ENCODE measurements at regions not wholly inside any gene's neighbourhood (a gene's known extent, or its start where the extent isn't known, plus 50 kb on each side); places are given as distances from the start of the nearest gene placed in this dataset.

GRCh38 chr1:244196571-244197285 lies 145.6 kb downstream of the ZBTB18 start:
- no peaks in the 10 kb centered on the region for H3K9me3 ChIP-seq (ENCODE audit: insufficient read depth, low read length)
- H3K4me1 ChIP-seq (ENCODE audit: insufficient read depth, insufficient read length), result no peaks in the 10 kb centered on the region
- no peaks in the 10 kb centered on the region for H3K36me3 ChIP-seq (ENCODE audit: insufficient read depth, insufficient read length, low read length)
- TF ChIP-seq ZNF274 (IDR thresholded peaks at IDR 0.05; ENCODE audit: low read depth, low read length) (no peak), YY1 (IDR thresholded peaks at IDR 0.05; ENCODE audit: insufficient read depth, insufficient read length) (no peak), SUZ12 (IDR thresholded peaks at IDR 0.05; ENCODE audit: extremely low read depth, insufficient read depth, insufficient read length) (no peak)
- no peaks in the 10 kb centered on the region for H3K27me3 ChIP-seq (ENCODE audit: insufficient read depth, insufficient read length)
- H3K9ac ChIP-seq (ENCODE audit: insufficient read length, low read depth), result no peak overlapping the region
- no peak for DNase-seq (ENCODE audit: low read depth, low spot score)
- H3K4me3 ChIP-seq (ENCODE audit: insufficient read length, low read depth), result no peak overlapping the region

- no peak for DNase-seq (ENCODE audit: low read depth, low spot score)
- H3K36me3 ChIP-seq (ENCODE audit: insufficient read depth, insufficient read length, low read length), result no peaks in the 10 kb centered on the region
- no peak overlapping the region for H3K9ac ChIP-seq (ENCODE audit: insufficient read length, low read depth)
- H3K9me3 ChIP-seq (ENCODE audit: insufficient read depth, low read length), result no peaks in the 10 kb centered on the region
- no peak for TF ChIP-seq YY1 (IDR thresholded peaks at IDR 0.05; ENCODE audit: insufficient read depth, insufficient read length)
- TF ChIP-seq SUZ12 (IDR thresholded peaks at IDR 0.05; ENCODE audit: extremely low read depth, insufficient read depth, insufficient read length), result no peak
- TF ChIP-seq ZNF274 (IDR thresholded peaks at IDR 0.05; ENCODE audit: low read depth, low read length), result no peak
- no peak overlapping the region for H3K4me3 ChIP-seq (ENCODE audit: insufficient read length, low read depth)
- H3K4me1 ChIP-seq (ENCODE audit: insufficient read depth, insufficient read length), result no peaks in the 10 kb centered on the region
- H3K27me3 ChIP-seq (ENCODE audit: insufficient read depth, insufficient read length), result no peaks in the 10 kb centered on the region
These were observed 146.8 kb downstream of the ZBTB18 start for GRCh38 chr1:244197851-244198375.

DNA sequence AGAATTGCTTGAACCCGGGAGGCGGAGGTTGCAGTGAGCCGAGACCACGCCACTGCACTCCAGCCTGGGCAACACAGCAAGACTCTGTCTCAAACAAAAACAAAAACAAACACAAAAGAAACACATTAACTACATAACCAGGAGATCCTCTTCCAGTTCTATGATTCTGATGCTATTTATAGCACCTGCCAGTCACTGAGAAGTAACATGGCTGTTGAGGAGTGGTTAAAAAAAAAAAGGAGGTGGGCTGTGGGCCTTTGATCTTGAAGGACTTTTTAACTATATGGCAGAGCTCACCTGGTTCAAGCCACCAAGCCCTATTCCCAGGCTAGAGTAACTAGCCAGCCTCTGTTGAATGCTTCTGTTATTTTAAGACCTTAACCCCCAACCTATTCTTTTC lies 148.8 kb downstream of the ZBTB18 start:
- no peak overlapping the region for H3K4me3 ChIP-seq (ENCODE audit: insufficient read length, low read depth)
- no peaks in the 10 kb centered on the region for H3K9me3 ChIP-seq (ENCODE audit: insufficient read depth, low read length)
- H3K36me3 ChIP-seq (ENCODE audit: insufficient read depth, insufficient read length, low read length), result no peaks in the 10 kb centered on the region
- TF ChIP-seq ZNF274 (IDR thresholded peaks at IDR 0.05; ENCODE audit: low read depth, low read length) (no peak), YY1 (IDR thresholded peaks at IDR 0.05; ENCODE audit: insufficient read depth, insufficient read length) (no peak), SUZ12 (IDR thresholded peaks at IDR 0.05; ENCODE audit: extremely low read depth, insufficient read depth, insufficient read length) (no peak)
- H3K4me1 ChIP-seq (ENCODE audit: insufficient read depth, insufficient read length), result no peaks in the 10 kb centered on the region
- no peak overlapping the region for H3K9ac ChIP-seq (ENCODE audit: insufficient read length, low read depth)
- no peaks in the 10 kb centered on the region for H3K27me3 ChIP-seq (ENCODE audit: insufficient read depth, insufficient read length)
- DNase-seq (ENCODE audit: low read depth, low spot score), result no peak

- Histone ChIP-seq H3K27me3 (ENCODE audit: insufficient read depth, insufficient read length) (no peaks in the 10 kb centered on the region), H3K9me3 (ENCODE audit: insufficient read depth, low read length) (no peaks in the 10 kb centered on the region), H3K4me1 (ENCODE audit: insufficient read depth, insufficient read length) (no peaks in the 10 kb centered on the region), H3K4me3 (ENCODE audit: insufficient read length, low read depth) (no peak overlapping the region), H3K36me3 (ENCODE audit: insufficient read depth, insufficient read length, low read length) (no peaks in the 10 kb centered on the region), H3K9ac (ENCODE audit: insufficient read length, low read depth) (no peak overlapping the region)
- TF ChIP-seq YY1 (IDR thresholded peaks at IDR 0.05; ENCODE audit: insufficient read depth, insufficient read length) (no peak), ZNF274 (IDR thresholded peaks at IDR 0.05; ENCODE audit: low read depth, low read length) (no peak), SUZ12 (IDR thresholded peaks at IDR 0.05; ENCODE audit: extremely low read depth, insufficient read depth, insufficient read length) (no peak)
- DNase-seq (ENCODE audit: low read depth, low spot score), result no peak
These were observed 149.5 kb downstream of the ZBTB18 start for GRCh38 chr1:244200596-244200995.

DNA sequence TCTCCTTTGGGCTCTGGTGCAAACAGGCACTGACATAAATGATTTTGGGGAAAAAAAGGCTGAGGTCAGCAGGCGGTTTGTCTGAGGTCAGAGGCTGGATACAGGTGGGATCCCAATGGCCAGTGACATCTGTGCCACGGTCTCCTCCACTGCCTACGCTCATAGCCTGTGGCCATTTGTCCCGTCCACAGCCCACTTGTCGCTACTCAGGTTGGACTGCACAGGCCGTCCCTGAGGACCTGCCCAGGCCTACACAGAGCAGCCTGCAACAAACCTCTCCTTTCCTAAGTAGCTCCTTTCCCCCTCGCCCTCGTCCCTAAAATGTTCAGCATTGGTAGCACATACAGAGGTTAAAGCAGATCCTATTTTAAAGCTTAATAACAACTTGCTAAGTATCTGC lies 150.7 kb downstream of the ZBTB18 start:
- H3K4me3 ChIP-seq (ENCODE audit: insufficient read length, low read depth), result no peak overlapping the region
- no peak overlapping the region for H3K9ac ChIP-seq (ENCODE audit: insufficient read length, low read depth)
- H3K36me3 ChIP-seq (ENCODE audit: insufficient read depth, insufficient read length, low read length), result no peaks in the 10 kb centered on the region
- H3K27me3 ChIP-seq (ENCODE audit: insufficient read depth, insufficient read length), result no peaks in the 10 kb centered on the region
- DNase-seq (ENCODE audit: low read depth, low spot score), result no peak
- H3K9me3 ChIP-seq (ENCODE audit: insufficient read depth, low read length), result no peaks in the 10 kb centered on the region
- H3K4me1 ChIP-seq (ENCODE audit: insufficient read depth, insufficient read length), result no peaks in the 10 kb centered on the region
- TF ChIP-seq SUZ12 (IDR thresholded peaks at IDR 0.05; ENCODE audit: extremely low read depth, insufficient read depth, insufficient read length) (no peak), ZNF274 (IDR thresholded peaks at IDR 0.05; ENCODE audit: low read depth, low read length) (no peak), YY1 (IDR thresholded peaks at IDR 0.05; ENCODE audit: insufficient read depth, insufficient read length) (no peak)

GRCh38 chr1:244204004-244204403 lies 152.9 kb downstream of the ZBTB18 start:
- no peak for DNase-seq (ENCODE audit: low read depth, low spot score)
- Histone ChIP-seq H3K9me3 (ENCODE audit: insufficient read depth, low read length) (no peaks in the 10 kb centered on the region), H3K9ac (ENCODE audit: insufficient read length, low read depth) (no peak overlapping the region), H3K4me3 (ENCODE audit: insufficient read length, low read depth) (no peak overlapping the region), H3K4me1 (ENCODE audit: insufficient read depth, insufficient read length) (no peaks in the 10 kb centered on the region), H3K27me3 (ENCODE audit: insufficient read depth, insufficient read length) (no peaks in the 10 kb centered on the region), H3K36me3 (ENCODE audit: insufficient read depth, insufficient read length, low read length) (no peaks in the 10 kb centered on the region)
- TF ChIP-seq YY1 (IDR thresholded peaks at IDR 0.05; ENCODE audit: insufficient read depth, insufficient read length) (no peak), SUZ12 (IDR thresholded peaks at IDR 0.05; ENCODE audit: extremely low read depth, insufficient read depth, insufficient read length) (no peak), ZNF274 (IDR thresholded peaks at IDR 0.05; ENCODE audit: low read depth, low read length) (no peak)

DNA sequence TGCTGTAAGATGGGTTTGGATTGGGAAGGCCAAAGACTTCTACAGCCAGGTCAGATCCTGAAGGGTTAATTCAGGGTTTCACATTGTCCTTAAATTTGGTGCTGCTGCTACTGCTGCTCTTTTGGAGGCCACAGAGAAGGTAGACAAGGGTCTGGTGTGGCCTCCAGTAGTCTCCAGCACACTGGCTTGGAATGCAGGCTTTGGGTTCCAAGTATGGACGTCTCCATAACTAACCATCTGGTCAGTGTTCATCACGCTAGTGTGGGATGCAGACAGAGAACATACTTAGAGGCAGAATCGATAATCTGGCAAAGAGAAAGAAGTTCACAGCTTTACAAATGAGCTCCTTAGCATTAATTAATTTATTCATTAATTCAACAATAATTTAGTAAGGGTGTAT lies 154.1 kb downstream of the ZBTB18 start:
- TF ChIP-seq ZNF274 (IDR thresholded peaks at IDR 0.05; ENCODE audit: low read depth, low read length) (no peak), SUZ12 (IDR thresholded peaks at IDR 0.05; ENCODE audit: extremely low read depth, insufficient read depth, insufficient read length) (no peak), YY1 (IDR thresholded peaks at IDR 0.05; ENCODE audit: insufficient read depth, insufficient read length) (no peak)
- Histone ChIP-seq H3K9ac (ENCODE audit: insufficient read length, low read depth) (no peak overlapping the region), H3K27me3 (ENCODE audit: insufficient read depth, insufficient read length) (no peaks in the 10 kb centered on the region), H3K4me1 (ENCODE audit: insufficient read depth, insufficient read length) (no peaks in the 10 kb centered on the region), H3K4me3 (ENCODE audit: insufficient read length, low read depth) (no peak overlapping the region), H3K36me3 (ENCODE audit: insufficient read depth, insufficient read length, low read length) (no peaks in the 10 kb centered on the region), H3K9me3 (ENCODE audit: insufficient read depth, low read length) (no peaks in the 10 kb centered on the region)
- no peak for DNase-seq (ENCODE audit: low read depth, low spot score)

Data from NT2/D1 (cell line).